ENCODE measurements at regions not wholly inside any gene's neighbourhood (a gene's known extent, or its start where the extent isn't known, plus 50 kb on each side); places are given as distances from the start of the nearest gene placed in this dataset.

- BruUV-seq (replicated peaks) = no TSS peak
These were observed 252.4 kb upstream of the SALL3 start for GRCh38 chr18:78727057-78727739.

DNA sequence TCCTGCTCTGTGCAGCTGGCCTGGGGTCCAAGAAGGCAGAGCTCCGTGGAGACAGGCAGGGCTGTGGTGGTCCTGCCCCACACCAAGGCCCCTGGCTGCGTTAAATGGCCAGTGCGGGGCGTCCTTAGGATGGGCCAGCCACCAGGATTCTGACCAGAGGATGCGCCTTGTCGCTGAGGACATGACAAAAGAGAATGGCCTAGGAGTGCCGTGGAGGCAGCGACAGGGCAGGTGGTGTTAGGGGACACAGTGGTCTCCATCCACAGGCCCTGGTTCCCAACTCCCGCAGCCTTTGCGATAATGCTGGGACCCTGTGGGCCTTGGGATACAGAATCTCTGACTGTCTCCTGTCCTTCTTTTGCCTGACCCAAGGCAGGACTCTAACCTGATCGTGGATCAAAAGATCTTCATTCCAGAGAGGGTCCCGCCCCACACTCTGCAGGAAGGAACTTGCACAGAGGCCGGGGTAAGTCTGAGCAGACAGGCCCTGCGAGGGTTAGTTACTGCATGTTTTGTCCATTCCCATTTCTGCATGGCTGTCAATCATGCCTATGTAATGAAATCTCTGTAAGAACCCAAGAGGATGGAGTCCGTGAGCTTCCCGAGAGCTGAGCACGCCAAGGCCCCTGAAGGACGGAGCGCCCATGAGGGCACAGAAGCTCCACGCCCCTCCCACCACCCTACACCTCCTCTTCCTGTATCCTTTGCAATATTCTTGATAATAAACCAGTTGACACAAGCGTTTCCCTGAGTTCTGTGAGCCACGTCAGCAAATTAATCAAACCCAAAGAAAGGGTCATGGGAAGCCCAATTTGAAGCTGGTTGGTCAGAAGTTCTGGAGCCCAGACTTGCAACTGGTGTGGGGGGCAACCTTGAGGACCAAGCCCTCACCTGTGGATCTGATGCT lies 251.5 kb upstream of the SALL3 start:
- BruUV-seq (replicated peaks) = no TSS peak
- H2AFZ ChIP-seq (ENCODE audit: low read length) = no peak overlapping the region
- no peak overlapping the region for H3K4me3 ChIP-seq (ENCODE audit: low read depth, low read length, poor library complexity, severe bottlenecking)
- no peaks in the 10 kb centered on the region for H3K36me3 ChIP-seq (ENCODE audit: insufficient read depth, low read length)
- CTCF ChIA-PET (ENCODE audit: unreplicated experiment) = no interaction called here
- H3K9me3 ChIP-seq (ENCODE audit: low read length) = no peaks in the 10 kb centered on the region
- no peak overlapping the region for H3K4me2 ChIP-seq (ENCODE audit: low read length)
- H3K9me2 ChIP-seq (ENCODE audit: insufficient read depth, low read length) = no peaks in the 10 kb centered on the region
- H4K20me1 ChIP-seq (ENCODE audit: insufficient read depth, low read length) = no peaks in the 10 kb centered on the region
- H3K27ac ChIP-seq (ENCODE audit: low read depth, low read length, poor library complexity, severe bottlenecking) = no peak overlapping the region
- no peaks in the 10 kb centered on the region for H3K79me2 ChIP-seq (ENCODE audit: insufficient read depth, low read depth, low read length)
- no peak for TF ChIP-seq EZH2phosphoT487 (IDR thresholded peaks at IDR 0.05; ENCODE audit: borderline replicate concordance, low read depth, low read length)
- DNase-seq (ENCODE audit: low spot score) = no peak
- no peaks in the 10 kb centered on the region for H3K4me1 ChIP-seq (ENCODE audit: insufficient read depth, low read length, poor library complexity, severe bottlenecking)
- POLR2A ChIA-PET = no interaction called here
- intact Hi-C loops (cut with micrococcal nuclease; ENCODE audit: unreplicated experiment) = no loop called here

More at GRCh38 chr18:78727057-78727739, 252.4 kb upstream of the SALL3 start:
- Histone ChIP-seq H3K9me2 (ENCODE audit: insufficient read depth, low read length) (no peaks in the 10 kb centered on the region), H3K9me3 (ENCODE audit: low read length) (no peaks in the 10 kb centered on the region), H3K4me3 (ENCODE audit: low read depth, low read length, poor library complexity, severe bottlenecking) (no peak overlapping the region), H4K20me1 (ENCODE audit: insufficient read depth, low read length) (no peaks in the 10 kb centered on the region), H3K27ac (ENCODE audit: low read depth, low read length, poor library complexity, severe bottlenecking) (no peak overlapping the region), H3K79me2 (ENCODE audit: insufficient read depth, low read depth, low read length) (no peaks in the 10 kb centered on the region), H3K4me1 (ENCODE audit: insufficient read depth, low read length, poor library complexity, severe bottlenecking) (no peaks in the 10 kb centered on the region), H3K4me2 (ENCODE audit: low read length) (no peak overlapping the region), H2AFZ (ENCODE audit: low read length) (no peak overlapping the region), H3K36me3 (ENCODE audit: insufficient read depth, low read length) (no peaks in the 10 kb centered on the region)
- no peak for TF ChIP-seq EZH2phosphoT487 (IDR thresholded peaks at IDR 0.05; ENCODE audit: borderline replicate concordance, low read depth, low read length)
- TF ChIP-seq, protein P1, sequence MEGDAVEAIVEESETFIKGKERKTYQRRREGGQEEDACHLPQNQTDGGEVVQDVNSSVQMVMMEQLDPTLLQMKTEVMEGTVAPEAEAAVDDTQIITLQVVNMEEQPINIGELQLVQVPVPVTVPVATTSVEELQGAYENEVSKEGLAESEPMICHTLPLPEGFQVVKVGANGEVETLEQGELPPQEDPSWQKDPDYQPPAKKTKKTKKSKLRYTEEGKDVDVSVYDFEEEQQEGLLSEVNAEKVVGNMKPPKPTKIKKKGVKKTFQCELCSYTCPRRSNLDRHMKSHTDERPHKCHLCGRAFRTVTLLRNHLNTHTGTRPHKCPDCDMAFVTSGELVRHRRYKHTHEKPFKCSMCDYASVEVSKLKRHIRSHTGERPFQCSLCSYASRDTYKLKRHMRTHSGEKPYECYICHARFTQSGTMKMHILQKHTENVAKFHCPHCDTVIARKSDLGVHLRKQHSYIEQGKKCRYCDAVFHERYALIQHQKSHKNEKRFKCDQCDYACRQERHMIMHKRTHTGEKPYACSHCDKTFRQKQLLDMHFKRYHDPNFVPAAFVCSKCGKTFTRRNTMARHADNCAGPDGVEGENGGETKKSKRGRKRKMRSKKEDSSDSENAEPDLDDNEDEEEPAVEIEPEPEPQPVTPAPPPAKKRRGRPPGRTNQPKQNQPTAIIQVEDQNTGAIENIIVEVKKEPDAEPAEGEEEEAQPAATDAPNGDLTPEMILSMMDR (conservative IDR thresholded peaks at IDR 0.05; ENCODE audit: low read length) = no peak
- POLR2A ChIA-PET = no interaction called here
- DNase-seq (ENCODE audit: low spot score) = no peak
- intact Hi-C loops (cut with micrococcal nuclease; ENCODE audit: unreplicated experiment) = no loop called here
- CTCF ChIA-PET (ENCODE audit: unreplicated experiment) = no interaction called here

DNA sequence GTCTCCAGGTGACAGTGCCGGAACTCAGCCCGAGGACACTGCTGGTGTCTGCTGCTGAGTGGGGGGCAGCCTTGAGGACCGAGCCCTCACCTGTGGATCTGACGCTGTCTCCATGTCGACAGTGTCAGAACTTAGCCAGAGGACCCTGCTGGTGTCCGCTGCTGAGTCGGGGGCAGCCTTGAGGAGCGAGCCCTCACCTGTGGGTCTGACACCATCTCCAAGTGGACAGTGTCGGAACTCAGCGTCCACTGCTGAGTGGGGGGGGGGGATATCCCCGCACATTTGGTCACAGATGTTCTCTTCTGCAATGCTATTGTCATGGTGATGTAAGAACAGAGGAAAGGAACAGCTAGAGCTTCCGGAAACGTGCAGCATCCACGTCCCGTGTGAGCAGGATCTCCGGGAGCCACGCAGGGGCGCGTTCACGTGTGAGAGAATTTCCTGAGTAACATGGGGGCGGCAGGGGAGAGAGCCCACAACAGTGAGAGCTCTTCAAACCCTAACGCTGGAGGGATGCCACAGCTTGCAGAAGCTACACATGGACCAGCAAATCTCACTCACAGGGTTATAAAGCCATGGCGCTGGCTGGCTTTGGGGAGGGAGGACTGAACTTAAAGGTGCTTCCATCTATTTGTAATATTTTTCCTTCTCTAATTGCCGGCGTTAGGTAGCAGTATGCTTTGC lies 250.7 kb upstream of the SALL3 start:
- H4K20me1 ChIP-seq (ENCODE audit: insufficient read depth, low read length) = no peaks in the 10 kb centered on the region
- H3K4me1 ChIP-seq (ENCODE audit: insufficient read depth, low read length, poor library complexity, severe bottlenecking) = no peaks in the 10 kb centered on the region
- no peaks in the 10 kb centered on the region for H3K9me2 ChIP-seq (ENCODE audit: insufficient read depth, low read length)
- intact Hi-C loops (cut with micrococcal nuclease; ENCODE audit: unreplicated experiment) = no loop called here
- DNase-seq (ENCODE audit: low spot score) = no peak
- no peak overlapping the region for H3K4me2 ChIP-seq (ENCODE audit: low read length)
- no peak overlapping the region for H3K4me3 ChIP-seq (ENCODE audit: low read depth, low read length, poor library complexity, severe bottlenecking)
- TF ChIP-seq, protein P1 (conservative IDR thresholded peaks at IDR 0.05; ENCODE audit: low read length) = no peak
- no peak for TF ChIP-seq EZH2phosphoT487 (IDR thresholded peaks at IDR 0.05; ENCODE audit: borderline replicate concordance, low read depth, low read length)
- no peaks in the 10 kb centered on the region for H3K9me3 ChIP-seq (ENCODE audit: low read length)
- H3K79me2 ChIP-seq (ENCODE audit: insufficient read depth, low read depth, low read length) = no peaks in the 10 kb centered on the region
- no peak overlapping the region for H3K27ac ChIP-seq (ENCODE audit: low read depth, low read length, poor library complexity, severe bottlenecking)
- no TSS peak for BruUV-seq (replicated peaks)
- no peaks in the 10 kb centered on the region for H3K36me3 ChIP-seq (ENCODE audit: insufficient read depth, low read length)
- POLR2A ChIA-PET = no interaction called here
- CTCF ChIA-PET (ENCODE audit: unreplicated experiment) = no interaction called here
- no peak overlapping the region for H2AFZ ChIP-seq (ENCODE audit: low read length)
